ENCODE measurements at regions not wholly inside any gene's neighbourhood (a gene's known extent, or its start where the extent isn't known, plus 50 kb on each side); places are given as distances from the start of the nearest gene placed in this dataset.
A peak's percentile ranks its signal among the peaks of the same experiment; 100 is the strongest.

DNA sequence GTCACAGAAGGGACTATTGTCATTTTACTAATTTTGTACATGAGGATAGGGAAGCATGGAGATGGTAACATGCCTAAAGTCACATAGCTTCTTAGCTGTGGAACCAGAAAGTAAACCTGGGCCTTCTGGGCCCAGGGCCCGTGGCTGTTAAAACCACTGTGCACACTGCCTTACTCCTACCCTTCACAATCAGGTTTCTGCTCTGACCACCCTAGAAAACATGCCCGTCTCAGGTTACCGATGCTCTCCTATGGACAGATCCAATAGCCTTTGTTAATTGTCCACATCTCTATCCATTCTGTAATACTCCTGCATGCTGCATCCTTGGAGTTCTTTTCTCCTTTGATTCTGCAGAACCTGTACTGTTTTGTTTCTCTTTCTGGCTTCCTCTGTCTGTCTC is 79.0 kb upstream of the TACR1 start:
- DNase-seq (ENCODE audit: low read depth) = no peak

DNA sequence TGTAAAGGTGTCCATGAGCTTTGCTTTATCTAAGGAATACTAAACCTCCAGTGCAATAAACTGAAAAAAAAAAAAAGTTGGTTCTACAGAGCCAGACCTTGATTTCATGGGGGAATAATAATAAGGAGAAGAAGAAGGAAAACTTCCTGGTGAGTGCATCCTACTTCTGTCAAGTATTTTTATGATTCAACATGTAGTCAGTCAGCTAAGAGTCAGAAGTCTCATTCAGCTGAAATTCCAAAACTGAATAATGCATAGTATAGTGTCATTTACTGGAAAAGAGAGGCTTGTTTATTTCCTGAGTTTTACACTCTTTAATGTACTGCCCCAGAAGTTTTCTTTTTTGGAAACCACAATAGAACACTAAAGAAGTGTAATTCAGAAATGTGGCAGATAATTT is 77.8 kb upstream of the TACR1 start:
- DNase-seq (ENCODE audit: low read depth) = peak; percentile 25

DNA sequence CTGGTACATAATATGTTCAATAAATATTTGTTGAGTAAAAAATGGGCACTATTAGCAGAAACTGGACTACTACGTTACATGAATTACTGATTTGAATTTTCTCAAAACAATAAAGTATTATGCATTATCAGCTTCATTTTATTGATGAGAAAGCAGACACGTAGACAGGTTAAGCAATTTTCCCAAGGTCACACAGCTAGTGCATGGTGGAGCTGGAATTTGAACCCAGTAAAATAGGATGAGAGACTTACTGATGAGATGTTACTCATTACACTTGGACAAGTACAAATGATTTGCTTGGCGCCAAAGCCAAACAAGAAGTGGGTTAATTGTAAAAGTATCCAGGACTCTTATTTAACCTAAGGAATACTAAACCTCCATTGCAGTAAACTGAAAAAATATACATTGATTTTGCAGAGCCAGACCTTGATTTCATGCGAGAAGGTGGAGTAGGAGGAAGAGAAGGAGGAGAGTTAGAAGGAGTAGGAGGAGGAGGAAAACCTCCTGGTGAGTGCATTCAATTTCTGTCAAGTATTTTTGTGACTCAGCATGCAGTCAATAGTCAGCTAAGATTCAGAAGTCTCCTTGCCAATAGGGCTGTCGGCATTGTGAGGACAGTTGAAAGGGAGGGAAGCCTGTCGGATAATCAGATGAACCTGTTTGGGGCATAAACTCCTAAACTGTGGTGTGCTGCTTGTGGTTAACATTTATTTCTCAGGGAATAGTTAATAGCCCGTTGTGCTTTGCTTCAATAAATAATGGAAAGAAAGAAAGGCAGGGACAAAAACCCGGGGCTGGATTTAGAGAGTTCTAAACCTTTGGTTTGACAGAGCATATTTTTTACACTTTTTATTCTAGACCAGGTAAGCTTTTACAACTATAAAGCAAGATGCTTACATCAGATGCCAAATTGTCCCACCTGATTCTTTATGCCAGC is 77.0 kb upstream of the TACR1 start:
- peak; percentile 69 for DNase-seq (ENCODE audit: low read depth)

DNA sequence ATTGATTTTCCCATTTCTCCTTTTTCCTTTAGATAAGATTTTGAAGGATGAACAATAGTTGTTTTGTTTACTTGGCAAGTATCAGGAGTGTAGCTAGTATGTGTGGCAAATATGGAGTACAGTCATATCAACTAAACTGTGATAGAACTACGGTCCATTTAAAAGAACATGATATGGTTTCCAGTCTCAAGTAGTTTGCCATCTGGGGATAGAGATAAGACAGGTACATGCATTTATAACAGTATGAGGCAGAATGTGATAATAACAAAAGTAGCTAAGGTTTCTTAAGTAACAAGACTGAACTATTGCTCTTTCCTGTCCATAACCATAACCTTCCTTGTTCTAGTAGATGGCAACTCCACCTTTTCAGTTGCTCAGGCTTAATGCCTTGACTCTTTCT is 75.6 kb upstream of the TACR1 start:
- DNase-seq (ENCODE audit: low read depth) = no peak

DNA sequence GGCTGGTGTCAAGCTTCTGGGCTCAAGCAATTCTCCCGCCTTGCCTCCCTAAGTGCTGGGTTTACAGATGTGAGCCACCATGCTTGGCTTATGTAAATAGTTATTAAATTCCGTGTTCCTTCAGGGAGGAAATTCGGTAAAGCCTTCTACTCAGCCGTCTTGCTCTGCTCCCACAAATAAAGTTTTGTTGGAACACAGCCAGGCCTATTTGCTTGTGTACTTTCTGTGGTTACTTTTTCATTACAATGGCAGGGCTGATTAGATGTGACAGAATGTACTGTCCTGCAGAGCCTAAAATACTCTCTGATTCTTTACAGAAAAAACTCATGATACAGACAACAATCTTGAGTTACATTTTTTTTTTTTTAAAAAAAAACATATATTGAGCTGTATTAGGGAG is 68.8 kb upstream of the TACR1 start:
- DNase-seq (ENCODE audit: low read depth) = no peak

DNA sequence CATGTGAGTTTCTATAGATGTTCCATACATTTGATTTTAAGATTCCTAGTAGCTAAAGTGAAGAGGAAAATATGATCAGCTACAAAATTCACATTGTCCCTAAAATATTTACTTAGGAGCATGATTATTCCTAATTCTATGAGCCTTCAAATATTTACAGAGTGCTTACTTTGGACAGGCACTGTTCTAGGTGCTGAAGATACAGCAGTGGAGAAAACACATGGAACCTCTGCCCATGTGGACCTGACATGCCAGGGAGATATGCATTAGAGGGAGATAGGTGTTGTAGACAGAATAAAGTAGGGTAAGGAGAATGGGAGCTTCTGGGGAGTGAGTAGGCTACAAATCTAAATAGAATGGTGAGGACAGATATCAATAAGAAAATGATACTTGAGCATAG is 62.6 kb upstream of the TACR1 start:
- no peak for DNase-seq (ENCODE audit: low read depth)

DNA sequence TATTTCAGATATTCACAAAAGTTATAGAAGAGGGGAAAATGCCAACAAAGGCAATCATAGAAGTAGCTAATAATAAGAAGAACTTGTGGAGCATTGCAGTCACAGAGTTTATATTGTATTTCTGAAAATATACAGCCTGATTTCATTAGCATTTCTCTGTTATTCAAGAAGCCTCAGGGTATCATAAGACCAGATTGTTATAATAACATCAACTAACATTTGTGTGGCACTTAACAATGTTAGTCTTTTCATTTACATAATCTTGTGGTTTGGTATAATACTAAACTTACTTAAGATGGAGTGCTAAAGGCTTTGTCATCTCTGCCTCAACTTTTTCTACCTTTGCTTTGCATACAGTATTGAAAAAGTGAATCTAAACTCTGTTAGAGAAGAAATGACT is 61.6 kb upstream of the TACR1 start:
- no peak for DNase-seq (ENCODE audit: low read depth)

DNA sequence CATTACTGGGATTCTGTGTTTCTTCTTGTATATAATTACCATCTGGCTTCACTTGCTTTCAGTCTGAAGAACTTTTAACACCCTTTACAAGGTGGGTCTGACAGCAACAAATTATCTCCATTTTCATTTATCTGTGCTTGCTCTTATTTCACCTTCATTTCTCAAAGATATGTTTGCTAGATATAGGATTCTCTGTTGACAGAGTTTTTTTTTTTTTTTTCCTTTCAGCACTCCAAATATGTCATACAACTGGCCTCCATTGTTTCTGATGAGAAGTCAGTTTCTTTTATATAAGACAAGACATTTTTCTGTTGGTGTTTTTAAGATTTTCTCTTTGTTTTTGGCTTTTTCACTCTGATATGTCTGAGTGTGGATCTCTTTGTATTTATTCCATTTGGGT is 59.3 kb upstream of the TACR1 start:
- DNase-seq (ENCODE audit: low read depth) = no peak

DNA sequence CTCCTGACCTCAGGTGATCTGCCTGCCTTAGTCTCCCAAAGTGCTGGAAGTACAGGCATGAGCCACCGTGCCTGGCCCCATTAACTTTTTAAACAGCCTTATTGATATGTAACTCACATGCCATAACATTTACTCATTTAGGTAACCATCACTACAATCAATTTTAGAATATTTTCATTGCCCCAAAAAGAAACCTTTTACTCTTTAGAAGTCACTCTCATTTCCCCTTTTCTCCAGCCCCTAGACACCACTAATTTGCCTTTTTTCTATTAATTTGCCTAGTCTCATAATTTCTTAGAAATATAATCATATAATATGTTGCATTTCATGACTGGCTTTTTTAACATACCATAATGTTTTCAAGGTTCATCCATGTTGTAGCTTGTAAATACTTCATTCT is 57.2 kb upstream of the TACR1 start:
- no peak for DNase-seq (ENCODE audit: low read depth)

DNA sequence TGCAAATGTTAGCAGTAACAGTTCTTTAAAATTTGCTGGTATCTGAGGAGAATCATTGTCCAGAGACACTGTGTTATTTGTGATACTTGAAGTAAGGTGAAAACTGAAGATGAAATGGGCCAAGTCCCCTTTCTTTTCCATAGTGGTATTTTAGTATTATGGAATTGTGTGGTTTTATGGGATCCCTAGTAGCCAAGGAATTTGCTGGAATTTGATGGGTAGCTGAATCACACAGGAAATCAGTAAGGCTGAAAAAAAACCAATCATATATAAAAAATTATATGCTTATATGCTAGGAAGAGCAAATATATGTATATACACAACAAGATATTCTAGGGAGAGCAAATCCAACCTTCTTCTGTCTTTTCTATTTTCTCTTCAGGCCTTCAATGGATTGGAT is 54.2 kb upstream of the TACR1 start:
- DNase-seq (ENCODE audit: low read depth) = no peak

DNA sequence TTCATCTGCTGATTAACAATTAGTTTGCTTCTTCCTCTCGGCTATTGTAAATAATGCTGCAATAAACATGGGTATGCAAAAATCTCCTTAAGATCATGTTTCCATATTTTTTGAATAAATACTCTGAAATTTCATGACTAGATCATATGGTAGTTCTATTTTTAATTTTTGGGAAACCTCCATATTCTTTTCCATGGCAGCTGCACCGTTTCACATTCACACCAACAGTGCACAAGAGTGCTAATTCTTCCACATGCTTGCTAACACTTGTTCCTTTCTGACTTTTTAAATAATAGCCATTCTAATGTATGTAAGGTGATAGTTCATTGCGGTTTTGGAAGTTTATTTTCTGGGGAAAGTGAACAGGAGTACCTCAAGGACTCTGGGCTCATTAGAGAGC is 52.6 kb upstream of the TACR1 start:
- DNase-seq (ENCODE audit: low read depth) = no peak

Measured in Daoy (cell line).